ENCODE measurements at regions not wholly inside any gene's neighbourhood (a gene's known extent, or its start where the extent isn't known, plus 50 kb on each side); places are given as distances from the start of the nearest gene placed in this dataset.

GRCh38 chr15:98427321-98427720, 221.0 kb upstream of the IGF1R start:
- TF ChIP-seq SIN3A (IDR thresholded peaks at IDR 0.05; ENCODE audit: borderline replicate concordance, insufficient read depth, low read length) (no peak), POLR2AphosphoS5 (IDR thresholded peaks at IDR 0.05; ENCODE audit: low read depth, low read length) (no peak), FOXP2 (optimal IDR thresholded peaks at IDR 0.05; ENCODE audit: borderline replicate concordance, extremely low read depth, extremely low read length, insufficient read depth) (no peak), TAF1 (IDR thresholded peaks at IDR 0.05; ENCODE audit: borderline replicate concordance, insufficient read depth, low read length) (no peak)
- TF ChIP-seq, protein P1, sequence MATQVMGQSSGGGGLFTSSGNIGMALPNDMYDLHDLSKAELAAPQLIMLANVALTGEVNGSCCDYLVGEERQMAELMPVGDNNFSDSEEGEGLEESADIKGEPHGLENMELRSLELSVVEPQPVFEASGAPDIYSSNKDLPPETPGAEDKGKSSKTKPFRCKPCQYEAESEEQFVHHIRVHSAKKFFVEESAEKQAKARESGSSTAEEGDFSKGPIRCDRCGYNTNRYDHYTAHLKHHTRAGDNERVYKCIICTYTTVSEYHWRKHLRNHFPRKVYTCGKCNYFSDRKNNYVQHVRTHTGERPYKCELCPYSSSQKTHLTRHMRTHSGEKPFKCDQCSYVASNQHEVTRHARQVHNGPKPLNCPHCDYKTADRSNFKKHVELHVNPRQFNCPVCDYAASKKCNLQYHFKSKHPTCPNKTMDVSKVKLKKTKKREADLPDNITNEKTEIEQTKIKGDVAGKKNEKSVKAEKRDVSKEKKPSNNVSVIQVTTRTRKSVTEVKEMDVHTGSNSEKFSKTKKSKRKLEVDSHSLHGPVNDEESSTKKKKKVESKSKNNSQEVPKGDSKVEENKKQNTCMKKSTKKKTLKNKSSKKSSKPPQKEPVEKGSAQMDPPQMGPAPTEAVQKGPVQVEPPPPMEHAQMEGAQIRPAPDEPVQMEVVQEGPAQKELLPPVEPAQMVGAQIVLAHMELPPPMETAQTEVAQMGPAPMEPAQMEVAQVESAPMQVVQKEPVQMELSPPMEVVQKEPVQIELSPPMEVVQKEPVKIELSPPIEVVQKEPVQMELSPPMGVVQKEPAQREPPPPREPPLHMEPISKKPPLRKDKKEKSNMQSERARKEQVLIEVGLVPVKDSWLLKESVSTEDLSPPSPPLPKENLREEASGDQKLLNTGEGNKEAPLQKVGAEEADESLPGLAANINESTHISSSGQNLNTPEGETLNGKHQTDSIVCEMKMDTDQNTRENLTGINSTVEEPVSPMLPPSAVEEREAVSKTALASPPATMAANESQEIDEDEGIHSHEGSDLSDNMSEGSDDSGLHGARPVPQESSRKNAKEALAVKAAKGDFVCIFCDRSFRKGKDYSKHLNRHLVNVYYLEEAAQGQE (IDR thresholded peaks at IDR 0.05; ENCODE audit: insufficient read depth in 1 of 2, low read depth in 2 of 2, low read length in 2 of 2) = no peak

GRCh38 chr15:98428253-98428989, 219.9 kb upstream of the IGF1R start:
- TF ChIP-seq FOXP2 (optimal IDR thresholded peaks at IDR 0.05; ENCODE audit: borderline replicate concordance, extremely low read depth, extremely low read length, insufficient read depth) (no peak), TAF1 (IDR thresholded peaks at IDR 0.05; ENCODE audit: borderline replicate concordance, insufficient read depth, low read length) (no peak), SIN3A (IDR thresholded peaks at IDR 0.05; ENCODE audit: borderline replicate concordance, insufficient read depth, low read length) (no peak), POLR2AphosphoS5 (IDR thresholded peaks at IDR 0.05; ENCODE audit: low read depth, low read length) (no peak)
- TF ChIP-seq, protein P1 (IDR thresholded peaks at IDR 0.05; ENCODE audit: insufficient read depth in 1 of 2, low read depth in 2 of 2, low read length in 2 of 2) = no peak

DNA sequence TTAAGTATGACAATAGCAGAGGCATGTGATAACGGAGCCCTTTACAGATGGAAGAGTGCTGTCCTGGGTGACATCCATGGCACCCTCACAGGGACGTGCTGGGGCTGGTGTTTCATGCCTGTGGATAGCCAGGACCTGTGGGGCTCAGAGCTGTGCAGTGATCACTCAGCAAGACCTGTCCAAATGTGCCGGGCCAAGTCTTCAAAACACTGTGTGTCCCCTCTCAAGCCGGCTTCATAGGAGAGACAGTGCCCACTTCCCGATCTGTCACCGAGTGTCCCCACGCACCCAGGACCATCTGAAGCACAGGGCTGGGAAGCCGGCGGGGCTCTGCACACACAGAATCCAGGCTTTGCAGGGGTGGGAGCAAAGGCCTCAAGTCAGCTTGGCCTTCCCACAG, 217.2 kb upstream of the IGF1R start:
- TF ChIP-seq POLR2AphosphoS5 (IDR thresholded peaks at IDR 0.05; ENCODE audit: low read depth, low read length) (no peak), SIN3A (IDR thresholded peaks at IDR 0.05; ENCODE audit: borderline replicate concordance, insufficient read depth, low read length) (no peak), TAF1 (IDR thresholded peaks at IDR 0.05; ENCODE audit: borderline replicate concordance, insufficient read depth, low read length) (no peak), FOXP2 (optimal IDR thresholded peaks at IDR 0.05; ENCODE audit: borderline replicate concordance, extremely low read depth, extremely low read length, insufficient read depth) (no peak)
- TF ChIP-seq, protein P1 (IDR thresholded peaks at IDR 0.05; ENCODE audit: insufficient read depth in 1 of 2, low read depth in 2 of 2, low read length in 2 of 2) = no peak

DNA sequence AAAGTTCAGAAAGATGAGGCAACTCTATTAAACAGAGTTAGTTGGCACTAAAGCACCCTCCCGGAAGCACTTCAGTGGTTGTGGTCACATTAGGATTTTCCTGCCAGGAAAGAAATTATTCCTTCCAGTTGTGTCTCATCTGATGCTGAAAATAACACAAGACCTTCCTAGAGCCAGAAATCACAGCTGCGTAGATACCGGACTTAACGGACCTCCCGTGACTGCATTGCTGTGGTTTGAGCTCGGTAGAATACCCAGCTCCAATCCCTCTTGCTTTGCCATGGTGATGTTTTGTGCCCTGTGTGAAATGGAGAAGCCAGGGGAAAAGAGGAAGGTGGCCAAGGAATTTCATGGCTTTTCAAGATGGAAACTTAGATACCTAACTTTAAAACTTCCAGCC, 215.0 kb upstream of the IGF1R start:
- TF ChIP-seq, protein P1 (IDR thresholded peaks at IDR 0.05; ENCODE audit: insufficient read depth in 1 of 2, low read depth in 2 of 2, low read length in 2 of 2) = no peak
- TF ChIP-seq POLR2AphosphoS5 (IDR thresholded peaks at IDR 0.05; ENCODE audit: low read depth, low read length) (no peak), FOXP2 (optimal IDR thresholded peaks at IDR 0.05; ENCODE audit: borderline replicate concordance, extremely low read depth, extremely low read length, insufficient read depth) (no peak), TAF1 (IDR thresholded peaks at IDR 0.05; ENCODE audit: borderline replicate concordance, insufficient read depth, low read length) (no peak), SIN3A (IDR thresholded peaks at IDR 0.05; ENCODE audit: borderline replicate concordance, insufficient read depth, low read length) (no peak)

All from PFSK-1 (cell line).